GM06990 (cell line): ENCODE measurements at regions not wholly inside any gene's neighbourhood (a gene's known extent, or its start where the extent isn't known, plus 50 kb on each side); places are given as distances from the start of the nearest gene placed in this dataset.

Source experiments
- DNase-seq: peaks from one replicate; pipeline ENCODE4 v3.0.0-alpha.2; 2011; ENCODE audit not compliant: insufficient read length; ENCODE audit errors: extremely low read depth
- H3K27me3 ChIP-seq: replicated peaks from 2 replicates; pipeline ENCODE4 v1.6.0; 2011; ENCODE audit warnings: low read length; ENCODE audit not compliant: control insufficient read depth, insufficient read depth
- H3K36me3 ChIP-seq: 2 replicates; pipeline ENCODE4 v1.5.1; 2011; ENCODE audit warnings: low read length; ENCODE audit not compliant: control insufficient read depth, insufficient read depth
- H3K4me3 ChIP-seq: replicated peaks from 2 replicates; pipeline ENCODE4 v1.5.1; 2011; ENCODE audit warnings: low read depth, mild to moderate bottlenecking, control low read depth, low read length
- CTCF ChIP-seq: IDR thresholded peaks from 2 replicates; pipeline ENCODE4 v1.5.1; 2011; ENCODE audit warnings: low read length, control low read depth, mild to moderate bottlenecking, inconsistent platforms; ENCODE audit not compliant: insufficient read depth, poor library complexity, severe bottlenecking

- no peaks in the 10 kb centered on the region for H3K36me3 ChIP-seq
- H3K4me3 ChIP-seq, result no peak overlapping the region
- no peak for TF ChIP-seq CTCF
- DNase-seq, result no peak
- H3K27me3 ChIP-seq, result no peaks in the 10 kb centered on the region
These were observed 412.8 kb upstream of the AZI2 start for GRCh38 chr3:28761375-28761774.

- DNase-seq, result no peak
- Histone ChIP-seq H3K36me3 (no peaks in the 10 kb centered on the region), H3K4me3 (no peak overlapping the region), H3K27me3 (no peaks in the 10 kb centered on the region)
- no peak for TF ChIP-seq CTCF
These were observed 416.6 kb upstream of the AZI2 start for GRCh38 chr3:28765194-28765593.

GRCh38 chr3:28768439-28768838 is 419.8 kb upstream of the AZI2 start:
- Histone ChIP-seq H3K27me3 (no peaks in the 10 kb centered on the region), H3K36me3 (no peaks in the 10 kb centered on the region), H3K4me3 (no peak overlapping the region)
- TF ChIP-seq CTCF, result no peak
- DNase-seq, result no peak

- TF ChIP-seq CTCF, result no peak
- Histone ChIP-seq H3K27me3 (no peaks in the 10 kb centered on the region), H3K4me3 (no peak overlapping the region), H3K36me3 (no peaks in the 10 kb centered on the region)
- no peak for DNase-seq
These were observed 429.3 kb upstream of the AZI2 start for GRCh38 chr3:28777806-28778475.

- TF ChIP-seq CTCF, result no peak
- DNase-seq, result no peak
- Histone ChIP-seq H3K4me3 (no peak overlapping the region), H3K27me3 (no peaks in the 10 kb centered on the region), H3K36me3 (no peaks in the 10 kb centered on the region)
These were observed 431.9 kb upstream of the AZI2 start for GRCh38 chr3:28780480-28780879.

- Histone ChIP-seq H3K36me3 (no peaks in the 10 kb centered on the region), H3K4me3 (no peak overlapping the region), H3K27me3 (no peaks in the 10 kb centered on the region)
- DNase-seq, result no peak
- TF ChIP-seq CTCF, result no peak
These were observed 432.4 kb upstream of the AZI2 start for GRCh38 chr3:28781053-28781452.
